Fibroblast of lung (primary cell): ENCODE measurements at regions not wholly inside any gene's neighbourhood (a gene's known extent, or its start where the extent isn't known, plus 50 kb on each side); places are given as distances from the start of the nearest gene placed in this dataset.

ENCODE experiments used
- DNase-seq, 2 donors: peaks; one replicate each; pipeline versions ENCODE4 v3.0.0 to v3.0.0-alpha.2; 2010; ENCODE audit warnings: low read depth in 2 of 2
- H2AFZ ChIP-seq: 2 replicates; pipeline ENCODE4 v1.5.1; 2012; ENCODE audit warnings: low read length, control low read depth, inconsistent platforms
- H3K27ac ChIP-seq: 2 replicates; pipeline ENCODE4 v1.5.1; 2011; ENCODE audit warnings: low read length, control low read depth; ENCODE audit not compliant: insufficient read depth
- H3K27me3 ChIP-seq: 2 replicates; pipeline ENCODE4 v1.5.1; 2011; ENCODE audit warnings: mild to moderate bottlenecking, low read length; ENCODE audit not compliant: control insufficient read depth, insufficient read depth
- H3K36me3 ChIP-seq: 2 replicates; pipeline ENCODE4 v1.5.1; 2011; ENCODE audit warnings: low read length; ENCODE audit not compliant: control insufficient read depth, insufficient read depth
- H3K4me1 ChIP-seq: 2 replicates; pipeline ENCODE4 v1.5.1; 2011; ENCODE audit warnings: low read length; ENCODE audit not compliant: control insufficient read depth, insufficient read depth; ENCODE audit errors: extremely low read depth
- H3K4me2 ChIP-seq: 2 replicates; pipeline ENCODE4 v1.5.1; 2011; ENCODE audit warnings: low read length, control low read depth; ENCODE audit not compliant: insufficient read depth; ENCODE audit errors: extremely low read depth
- H3K4me3 ChIP-seq, 4 experiments: fragments of 200-600 bp in 1 of 4; sonication (generic) in 1 of 4; replicated peaks in 1 of 4; 2 replicates each; pipeline ENCODE4 v1.5.1; 2011 to 2016; ENCODE audit warnings: low read length in 4 of 4, low read depth in 3 of 4, mild to moderate bottlenecking in 3 of 4, control low read depth in 2 of 4, inconsistent platforms in 1 of 4, mixed read lengths in 1 of 4; ENCODE audit not compliant: insufficient read depth in 1 of 4; ENCODE audit errors: control extremely low read depth in 1 of 4
- H3K79me2 ChIP-seq: 2 replicates; pipeline ENCODE4 v1.5.1; 2012; ENCODE audit warnings: mild to moderate bottlenecking, low read length, inconsistent platforms; ENCODE audit not compliant: control insufficient read depth, insufficient read depth
- H3K9ac ChIP-seq: 2 replicates; pipeline ENCODE4 v1.5.1; 2011; ENCODE audit warnings: mild to moderate bottlenecking, low read length, control low read depth; ENCODE audit not compliant: insufficient read depth
- H3K9me3 ChIP-seq: 2 replicates; pipeline ENCODE4 v1.5.1; 2012; ENCODE audit warnings: low read depth, low read length; ENCODE audit not compliant: control insufficient read depth, insufficient read depth
- H4K20me1 ChIP-seq: 2 replicates; pipeline ENCODE4 v1.5.1; 2011; ENCODE audit warnings: low read length; ENCODE audit not compliant: control insufficient read depth, insufficient read depth; ENCODE audit errors: extremely low read depth
- EZH2 ChIP-seq: IDR thresholded peaks from 2 replicates; pipeline ENCODE4 v1.5.1; 2012; ENCODE audit warnings: low read length, control low read depth, mild to moderate bottlenecking; ENCODE audit errors: missing control alignments
- TF ChIP-seq, protein P1 (sequence below), 2 donors: IDR thresholded peaks in 1 of 2; conservative IDR thresholded peaks in 1 of 2; 1 replicate in 1 of 2; 2 replicates in 1 of 2; pipeline ENCODE4 v1.5.1; 2011 to 2012; ENCODE audit warnings: low read length in 2 of 2, control low read depth in 1 of 2, inconsistent platforms in 1 of 2, low read depth in 1 of 2, mild to moderate bottlenecking in 1 of 2

DNA sequence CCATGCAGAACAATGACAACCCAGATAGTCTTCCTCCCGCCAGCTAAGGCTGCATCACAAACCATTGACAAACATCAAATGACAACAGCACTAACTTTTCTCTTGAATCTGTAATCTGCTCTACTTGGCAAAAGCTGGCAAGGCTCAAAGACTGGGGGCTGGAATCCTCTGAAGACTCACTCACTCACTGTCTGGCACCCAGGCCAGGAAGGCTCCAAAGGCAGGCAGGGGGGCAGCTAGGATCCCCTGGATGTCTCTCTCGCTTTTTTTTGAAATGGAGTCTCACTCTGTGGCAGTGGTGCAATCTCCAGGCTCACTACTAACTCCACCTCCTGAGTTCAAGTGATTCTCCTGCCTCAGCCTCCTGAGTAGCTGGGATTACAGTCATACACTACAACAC, 159.7 kb upstream of the GPR26 start:
- Histone ChIP-seq H3K79me2 (no peaks in the 10 kb centered on the region), H3K27me3 (no peaks in the 10 kb centered on the region), H3K4me3 (no peak overlapping the region), H3K36me3 (no peaks in the 10 kb centered on the region), H3K9me3 (no peaks in the 10 kb centered on the region), H2AFZ (no peak overlapping the region), H3K4me2 (no peak overlapping the region), H3K4me1 (no peaks in the 10 kb centered on the region), H3K27ac (no peak overlapping the region), H3K9ac (no peak overlapping the region), H4K20me1 (no peaks in the 10 kb centered on the region)
- TF ChIP-seq, protein P1, sequence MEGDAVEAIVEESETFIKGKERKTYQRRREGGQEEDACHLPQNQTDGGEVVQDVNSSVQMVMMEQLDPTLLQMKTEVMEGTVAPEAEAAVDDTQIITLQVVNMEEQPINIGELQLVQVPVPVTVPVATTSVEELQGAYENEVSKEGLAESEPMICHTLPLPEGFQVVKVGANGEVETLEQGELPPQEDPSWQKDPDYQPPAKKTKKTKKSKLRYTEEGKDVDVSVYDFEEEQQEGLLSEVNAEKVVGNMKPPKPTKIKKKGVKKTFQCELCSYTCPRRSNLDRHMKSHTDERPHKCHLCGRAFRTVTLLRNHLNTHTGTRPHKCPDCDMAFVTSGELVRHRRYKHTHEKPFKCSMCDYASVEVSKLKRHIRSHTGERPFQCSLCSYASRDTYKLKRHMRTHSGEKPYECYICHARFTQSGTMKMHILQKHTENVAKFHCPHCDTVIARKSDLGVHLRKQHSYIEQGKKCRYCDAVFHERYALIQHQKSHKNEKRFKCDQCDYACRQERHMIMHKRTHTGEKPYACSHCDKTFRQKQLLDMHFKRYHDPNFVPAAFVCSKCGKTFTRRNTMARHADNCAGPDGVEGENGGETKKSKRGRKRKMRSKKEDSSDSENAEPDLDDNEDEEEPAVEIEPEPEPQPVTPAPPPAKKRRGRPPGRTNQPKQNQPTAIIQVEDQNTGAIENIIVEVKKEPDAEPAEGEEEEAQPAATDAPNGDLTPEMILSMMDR (conservative IDR thresholded peaks at IDR 0.05 in 1 of 2, IDR thresholded peaks at IDR 0.05 in 1 of 2; ENCODE audit: low read depth in 1 of 2, low read length in 2 of 2), result no peak
- no peak for TF ChIP-seq EZH2
- DNase-seq, result no peak

DNA sequence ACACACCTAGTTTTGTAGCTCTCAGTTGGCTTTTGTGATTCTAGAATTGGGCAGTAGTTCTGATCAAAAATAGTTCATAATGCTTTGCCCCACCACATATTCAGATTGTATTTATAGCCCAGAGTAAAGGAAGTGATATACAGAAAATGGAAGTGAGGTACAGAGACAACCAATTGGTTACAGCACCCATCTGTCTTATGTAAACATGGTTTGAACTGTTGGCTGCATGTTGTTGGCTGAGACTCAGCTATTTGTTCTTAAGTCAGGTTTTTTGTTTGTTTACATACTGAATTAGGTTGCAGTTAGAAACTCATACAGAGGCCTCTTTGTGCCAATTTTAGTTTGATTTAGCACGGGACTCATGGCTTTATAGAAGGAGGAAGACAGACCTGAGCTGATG, 158.9 kb upstream of the GPR26 start:
- Histone ChIP-seq H3K4me3 (no peak overlapping the region), H3K36me3 (no peaks in the 10 kb centered on the region), H3K4me2 (no peak overlapping the region), H3K27ac (no peak overlapping the region), H3K27me3 (no peaks in the 10 kb centered on the region), H4K20me1 (no peaks in the 10 kb centered on the region), H3K9ac (no peak overlapping the region), H3K4me1 (no peaks in the 10 kb centered on the region), H3K9me3 (no peaks in the 10 kb centered on the region), H2AFZ (no peak overlapping the region), H3K79me2 (no peaks in the 10 kb centered on the region)
- no peak for DNase-seq
- TF ChIP-seq, protein P1 (conservative IDR thresholded peaks at IDR 0.05 in 1 of 2, IDR thresholded peaks at IDR 0.05 in 1 of 2; ENCODE audit: low read depth in 1 of 2, low read length in 2 of 2), result no peak
- no peak for TF ChIP-seq EZH2

DNA sequence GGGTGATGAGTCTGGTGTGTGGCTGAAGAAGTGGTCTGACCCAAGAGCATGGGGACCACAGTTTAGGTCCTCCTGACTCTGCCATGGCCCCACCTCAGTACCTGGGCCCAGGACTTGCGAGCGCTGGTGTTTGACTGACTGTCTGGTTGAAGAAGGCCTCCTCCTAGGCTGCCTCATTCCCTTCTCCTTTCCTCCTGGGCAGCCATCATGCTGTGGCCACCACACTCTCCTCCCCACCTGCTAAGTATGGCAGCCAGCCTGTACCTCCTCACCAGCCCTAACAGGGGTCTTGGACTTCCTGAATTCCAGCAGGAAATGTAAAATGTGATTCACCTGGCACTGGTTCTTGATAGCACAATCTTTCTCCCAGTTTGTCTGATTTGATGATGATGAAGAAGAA, 156.8 kb upstream of the GPR26 start:
- no peak for DNase-seq
- Histone ChIP-seq H3K79me2 (no peaks in the 10 kb centered on the region), H3K27me3 (no peaks in the 10 kb centered on the region), H3K27ac (no peak overlapping the region), H3K9me3 (no peaks in the 10 kb centered on the region), H2AFZ (no peak overlapping the region), H3K36me3 (no peaks in the 10 kb centered on the region), H3K9ac (no peak overlapping the region), H3K4me3 (no peak overlapping the region), H3K4me2 (no peak overlapping the region), H4K20me1 (no peaks in the 10 kb centered on the region), H3K4me1 (no peaks in the 10 kb centered on the region)
- TF ChIP-seq, protein P1 (conservative IDR thresholded peaks at IDR 0.05 in 1 of 2, IDR thresholded peaks at IDR 0.05 in 1 of 2; ENCODE audit: low read depth in 1 of 2, low read length in 2 of 2), result no peak
